Endodermal cell (in vitro differentiated cells): ENCODE measurements at regions not wholly inside any gene's neighbourhood (a gene's known extent, or its start where the extent isn't known, plus 50 kb on each side); places are given as distances from the start of the nearest gene placed in this dataset.
A peak's percentile ranks its signal among the peaks of the same experiment; 100 is the strongest.

ENCODE experiments used
- DNase-seq: peaks from one replicate; pipeline ENCODE4 v3.0.0-alpha.2; 2017
- H3K27ac ChIP-seq: 2 replicates; pipeline ENCODE4 v1.5.1; 2013; ENCODE audit warnings: mild to moderate bottlenecking, low read depth, low read length, moderate library complexity
- H3K27me3 ChIP-seq: 2 replicates; pipeline ENCODE4 v1.6.1; 2013; ENCODE audit warnings: mild to moderate bottlenecking, low read length, moderate library complexity; ENCODE audit not compliant: insufficient read depth, control insufficient read depth, poor library complexity, severe bottlenecking
- H3K36me3 ChIP-seq: 2 replicates; pipeline ENCODE4 v1.7.0; 2013; ENCODE audit warnings: mild to moderate bottlenecking, low read length, moderate library complexity; ENCODE audit not compliant: control insufficient read depth, insufficient read depth
- H3K4me1 ChIP-seq: one replicate; pipeline ENCODE4 v1.7.0; 2013; ENCODE audit warnings: low read length; ENCODE audit not compliant: control insufficient read depth, insufficient read depth
- H3K4me3 ChIP-seq: 2 replicates; pipeline ENCODE4 v1.5.1; 2013; ENCODE audit warnings: mild to moderate bottlenecking, low read length, moderate library complexity
- H3K9ac ChIP-seq: 2 replicates; pipeline ENCODE4 v1.6.1; 2013; ENCODE audit warnings: mild to moderate bottlenecking, low read length, moderate library complexity; ENCODE audit not compliant: poor library complexity, severe bottlenecking; ENCODE audit errors: extremely low read depth
- H3K9me3 ChIP-seq: 2 replicates; pipeline ENCODE4 v1.6.1; 2013; ENCODE audit warnings: mild to moderate bottlenecking, low read length, moderate library complexity; ENCODE audit not compliant: control insufficient read depth
- H3K27ac Mint-ChIP-seq: 2 replicates; pipeline ENCODE4 v1.8.0; 2020; ENCODE audit warnings: mixed read lengths
- H3K27me3 Mint-ChIP-seq: 2 replicates; pipeline ENCODE4 v1.8.0; 2021; ENCODE audit warnings: mild to moderate bottlenecking, mixed read lengths; ENCODE audit not compliant: insufficient read depth
- H3K36me3 Mint-ChIP-seq: 2 replicates; pipeline ENCODE4 v1.8.0; 2020; ENCODE audit warnings: low read depth, mixed read lengths
- H3K4me1 Mint-ChIP-seq: 2 replicates; pipeline ENCODE4 v1.8.0; 2020; ENCODE audit warnings: mixed read lengths
- H3K4me3 Mint-ChIP-seq: 2 replicates; pipeline ENCODE4 v1.8.0; 2020; ENCODE audit warnings: mild to moderate bottlenecking, moderate library complexity, mixed read lengths
- H3K9me3 Mint-ChIP-seq: 2 replicates; pipeline ENCODE4 v1.8.0; 2020; ENCODE audit warnings: mild to moderate bottlenecking, mixed read lengths
- WGBS, 2 experiments: methylation state at CpG; one replicate each; pipeline versions ENCODE4 v1.1.5 to v1.1.7; 2013; ENCODE audit warnings: missing lambda C conversion rate in 2 of 2, mixed read lengths in 1 of 2; ENCODE audit not compliant: insufficient coverage in 1 of 2, insufficient read length in 1 of 2; 5-methylcytosine and 5-hydroxymethylcytosine counted together
- TF ChIP-seq, protein P1 (sequence below): fragments of 200-600 bp; sonication (generic); conservative IDR thresholded peaks from 2 replicates; pipeline ENCODE4 v1.5.0; 2021; ENCODE audit warnings: antibody characterized with exemption, mild to moderate bottlenecking

DNA sequence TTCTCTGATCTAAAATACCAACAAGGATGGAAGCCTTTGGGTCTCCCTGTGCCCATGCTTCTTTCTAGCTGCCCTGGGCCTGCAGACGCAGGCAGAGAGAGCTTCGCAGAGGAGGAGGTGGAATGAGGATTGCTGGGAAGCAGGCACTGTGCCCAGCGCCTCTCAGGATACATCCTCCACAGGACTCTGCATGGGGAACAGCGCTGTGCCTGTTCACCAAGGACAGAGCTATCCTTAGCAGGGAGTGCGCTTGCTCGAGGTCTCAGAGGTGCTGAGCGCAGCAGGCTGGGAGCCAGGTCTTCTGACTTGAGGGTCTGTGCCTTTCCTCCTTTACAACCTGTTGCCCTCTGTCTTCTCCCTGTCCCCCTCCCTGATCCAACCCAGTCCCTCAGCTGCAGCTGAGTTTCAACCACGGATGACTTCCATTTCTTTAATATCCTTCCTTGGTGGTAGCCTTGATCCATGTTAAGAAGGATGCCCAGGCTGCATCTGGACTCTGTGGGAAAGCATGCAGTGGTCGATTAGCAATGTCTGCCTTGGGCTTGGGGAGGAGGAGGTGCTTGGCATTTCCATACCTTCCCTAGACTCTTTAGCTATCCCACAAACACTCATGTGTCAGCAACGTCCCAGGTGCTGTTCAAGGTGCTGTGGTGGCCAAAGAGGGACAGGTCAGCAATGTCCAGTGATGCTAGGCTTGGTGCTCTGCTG is 219.6 kb upstream of the GPR26 start:
- TF ChIP-seq, protein P1, sequence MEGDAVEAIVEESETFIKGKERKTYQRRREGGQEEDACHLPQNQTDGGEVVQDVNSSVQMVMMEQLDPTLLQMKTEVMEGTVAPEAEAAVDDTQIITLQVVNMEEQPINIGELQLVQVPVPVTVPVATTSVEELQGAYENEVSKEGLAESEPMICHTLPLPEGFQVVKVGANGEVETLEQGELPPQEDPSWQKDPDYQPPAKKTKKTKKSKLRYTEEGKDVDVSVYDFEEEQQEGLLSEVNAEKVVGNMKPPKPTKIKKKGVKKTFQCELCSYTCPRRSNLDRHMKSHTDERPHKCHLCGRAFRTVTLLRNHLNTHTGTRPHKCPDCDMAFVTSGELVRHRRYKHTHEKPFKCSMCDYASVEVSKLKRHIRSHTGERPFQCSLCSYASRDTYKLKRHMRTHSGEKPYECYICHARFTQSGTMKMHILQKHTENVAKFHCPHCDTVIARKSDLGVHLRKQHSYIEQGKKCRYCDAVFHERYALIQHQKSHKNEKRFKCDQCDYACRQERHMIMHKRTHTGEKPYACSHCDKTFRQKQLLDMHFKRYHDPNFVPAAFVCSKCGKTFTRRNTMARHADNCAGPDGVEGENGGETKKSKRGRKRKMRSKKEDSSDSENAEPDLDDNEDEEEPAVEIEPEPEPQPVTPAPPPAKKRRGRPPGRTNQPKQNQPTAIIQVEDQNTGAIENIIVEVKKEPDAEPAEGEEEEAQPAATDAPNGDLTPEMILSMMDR, result no peak
- no peak overlapping the region for H3K4me3 ChIP-seq
- Mint-ChIP-seq H3K4me3 (no peak overlapping the region), H3K36me3 (no peaks in the 10 kb centered on the region), H3K27ac (peak overlapping the region; percentile 12), H3K9me3 (no peaks in the 10 kb centered on the region), H3K4me1 (peaks cover 19% of the 10 kb centered on the region), H3K27me3 (peaks cover 4% of the 10 kb centered on the region)
- no peaks in the 10 kb centered on the region for H3K9me3 ChIP-seq
- no peaks in the 10 kb centered on the region for H3K36me3 ChIP-seq
- H3K4me1 ChIP-seq, result peaks cover 11% of the 10 kb centered on the region
- DNase-seq, result no peak
- no peak overlapping the region for H3K27ac ChIP-seq
- no peak overlapping the region for H3K9ac ChIP-seq
- H3K27me3 ChIP-seq, result no peaks in the 10 kb centered on the region
- WGBS, 2 experiments, result 91 to 92% methylated on average over 8 to 10 of the region's 10 CpGs

DNA sequence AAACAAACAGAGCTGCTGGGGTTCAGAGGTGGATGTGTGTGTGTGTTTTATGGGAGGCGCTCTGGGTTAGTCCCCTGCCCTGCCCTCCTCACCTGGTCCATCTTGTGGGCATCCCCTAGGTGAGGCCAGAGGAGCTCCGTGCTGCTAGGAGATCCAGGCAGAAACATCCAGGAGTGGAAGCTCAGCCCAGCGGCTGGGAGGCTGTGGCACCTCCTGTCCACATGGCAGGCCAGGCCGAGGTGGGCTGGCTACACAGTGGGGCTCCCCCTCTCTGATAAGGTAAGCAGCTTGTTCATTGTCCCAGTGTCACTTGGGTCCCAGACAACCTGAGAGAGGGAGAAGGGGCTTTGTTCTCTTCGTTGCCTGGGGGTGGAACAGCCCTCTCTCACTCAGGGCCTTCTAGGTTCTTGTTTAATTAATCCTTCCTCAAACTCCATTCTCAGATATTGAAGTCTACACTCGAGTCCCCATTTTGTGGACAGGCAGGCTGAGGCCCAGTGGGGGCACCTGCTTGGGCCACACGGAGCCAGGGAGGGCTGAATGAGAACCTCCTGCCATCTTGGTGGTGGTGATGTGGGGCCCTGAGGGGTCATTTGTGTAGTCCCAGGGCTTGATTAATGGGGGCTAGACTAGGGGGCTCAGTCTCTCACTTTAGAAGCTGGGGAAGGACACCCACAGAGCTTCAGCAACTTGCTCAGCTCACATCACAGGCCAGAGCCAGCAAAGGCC is 216.8 kb upstream of the GPR26 start:
- Histone ChIP-seq H3K27me3 (no peaks in the 10 kb centered on the region), H3K27ac (no peak overlapping the region), H3K4me1 (peaks cover 11% of the 10 kb centered on the region), H3K36me3 (no peaks in the 10 kb centered on the region), H3K4me3 (no peak overlapping the region), H3K9ac (no peak overlapping the region), H3K9me3 (no peaks in the 10 kb centered on the region)
- peak; percentile 61 for DNase-seq
- H3K36me3 Mint-ChIP-seq, result no peaks in the 10 kb centered on the region
- 70 to 80% methylated on average over 1 to 7 of the region's 7 CpGs for WGBS, 2 experiments
- no peaks in the 10 kb centered on the region for H3K9me3 Mint-ChIP-seq
- peaks cover 11% of the 10 kb centered on the region for H3K27me3 Mint-ChIP-seq
- no peak overlapping the region for H3K4me3 Mint-ChIP-seq
- peaks cover 19% of the 10 kb centered on the region for H3K4me1 Mint-ChIP-seq
- TF ChIP-seq, protein P1, result no peak
- no peak overlapping the region for H3K27ac Mint-ChIP-seq

DNA sequence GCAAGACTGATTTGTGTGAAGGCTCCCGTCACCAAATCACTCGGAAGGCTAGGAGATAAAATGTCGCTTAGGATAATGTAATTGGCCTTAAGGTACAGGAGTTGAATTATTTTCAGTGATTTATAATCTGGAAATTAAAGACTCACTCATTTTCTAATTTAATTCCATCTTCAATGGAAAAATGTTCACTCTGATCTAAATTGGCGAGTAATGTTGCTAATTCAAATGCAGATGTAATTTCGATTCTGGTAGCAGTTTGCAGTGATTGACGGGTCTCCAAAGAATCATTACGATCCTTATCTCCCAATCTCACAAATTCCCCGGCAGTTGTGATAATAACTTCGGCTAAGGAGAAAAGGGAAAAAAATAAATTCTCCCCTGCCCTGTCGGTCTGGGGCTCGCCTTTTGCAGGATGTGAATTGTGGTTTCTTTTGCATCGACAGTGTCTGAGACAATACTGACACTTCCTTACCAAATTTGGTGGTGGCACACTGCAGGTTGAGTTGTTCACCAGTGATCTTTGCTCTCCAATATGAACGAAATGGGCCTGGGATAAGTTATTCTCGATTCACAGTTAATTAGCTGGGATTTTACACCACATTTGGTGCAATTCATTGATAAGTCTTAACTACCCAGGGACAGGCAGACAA is 215.1 kb upstream of the GPR26 start:
- Histone ChIP-seq H3K27ac (no peak overlapping the region), H3K9me3 (no peaks in the 10 kb centered on the region), H3K27me3 (no peaks in the 10 kb centered on the region), H3K4me3 (no peak overlapping the region), H3K4me1 (peaks cover 11% of the 10 kb centered on the region), H3K36me3 (no peaks in the 10 kb centered on the region), H3K9ac (no peak overlapping the region)
- H3K36me3 Mint-ChIP-seq, result no peaks in the 10 kb centered on the region
- peaks cover 17% of the 10 kb centered on the region for H3K4me1 Mint-ChIP-seq
- peaks cover 9% of the 10 kb centered on the region for H3K27me3 Mint-ChIP-seq
- H3K27ac Mint-ChIP-seq, result no peak overlapping the region
- 92 to 98% methylated on average over 9 to 14 of the region's 14 CpGs for WGBS, 2 experiments
- no peak for DNase-seq
- no peak overlapping the region for H3K4me3 Mint-ChIP-seq
- no peaks in the 10 kb centered on the region for H3K9me3 Mint-ChIP-seq
- TF ChIP-seq, protein P1, result no peak
